ENCODE measurements at regions not wholly inside any gene's neighbourhood (a gene's known extent, or its start where the extent isn't known, plus 50 kb on each side); places are given as distances from the start of the nearest gene placed in this dataset.
"Not testable (repeated sequence)": the region's sequence is repeated elsewhere in the genome, so short reads cannot be mapped to it uniquely, and the experiment has no call there.

GRCh38 chrX:54641530-54641929, 111.5 kb downstream of the GNL3L start:
- Histone ChIP-seq H3K36me3 (ENCODE audit: control insufficient read depth, low read length) (no peaks in the 10 kb centered on the region), H3K27ac (ENCODE audit: low read depth, low read length) (no peak overlapping the region), H3K27me3 (ENCODE audit: control insufficient read depth, low read length) (no peaks in the 10 kb centered on the region), H3K9me2 (replicated peaks; ENCODE audit: control insufficient read depth, low read length) (no peaks in the 10 kb centered on the region), H3K4me2 (ENCODE audit: low read length) (no peak overlapping the region), H3F3A (ENCODE audit: control insufficient read depth, insufficient read depth) (no peaks in the 10 kb centered on the region), H3K9me3 (ENCODE audit: control insufficient read depth, insufficient read depth, low read length) (no peaks in the 10 kb centered on the region), H3K79me2 (ENCODE audit: control insufficient read depth, low read length) (no peaks in the 10 kb centered on the region), H4K20me1 (ENCODE audit: control insufficient read depth, insufficient read depth, low read depth, low read length) (no peaks in the 10 kb centered on the region), H3K4me3 (ENCODE audit: low read length) (no peak overlapping the region), H3K4me1 (ENCODE audit: control insufficient read depth, low read length) (peaks cover 12% of the 10 kb centered on the region)
- no peak for TF ChIP-seq CTCF (IDR thresholded peaks at IDR 0.05; ENCODE audit: low read depth, low read length, poor library complexity, severe bottlenecking)
- TF ChIP-seq EZH2phosphoT487 (IDR thresholded peaks at IDR 0.05; ENCODE audit: borderline replicate concordance, low read length) = no peak

GRCh38 chrX:54647607-54648006, 117.6 kb downstream of the GNL3L start:
- not testable (repeated sequence) for H3K79me2 ChIP-seq (ENCODE audit: control insufficient read depth, low read length); H3K4me3 ChIP-seq (ENCODE audit: low read length); H3K36me3 ChIP-seq (ENCODE audit: control insufficient read depth, low read length); H3K9me2 ChIP-seq (replicated peaks; ENCODE audit: control insufficient read depth, low read length); H4K20me1 ChIP-seq (ENCODE audit: control insufficient read depth, insufficient read depth, low read depth, low read length); H3F3A ChIP-seq (ENCODE audit: control insufficient read depth, insufficient read depth); H3K4me1 ChIP-seq (ENCODE audit: control insufficient read depth, low read length); H3K27me3 ChIP-seq (ENCODE audit: control insufficient read depth, low read length); H3K9me3 ChIP-seq (ENCODE audit: control insufficient read depth, insufficient read depth, low read length); H3K4me2 ChIP-seq (ENCODE audit: low read length); H3K27ac ChIP-seq (ENCODE audit: low read depth, low read length)

GRCh38 chrX:54659547-54659946, 129.5 kb downstream of the GNL3L start:
- no peaks in the 10 kb centered on the region for H3K9me3 ChIP-seq (ENCODE audit: control insufficient read depth, insufficient read depth, low read length)
- no peaks in the 10 kb centered on the region for H4K20me1 ChIP-seq (ENCODE audit: control insufficient read depth, insufficient read depth, low read depth, low read length)
- no peaks in the 10 kb centered on the region for H3K9me2 ChIP-seq (replicated peaks; ENCODE audit: control insufficient read depth, low read length)
- H3K4me1 ChIP-seq (ENCODE audit: control insufficient read depth, low read length) = no peaks in the 10 kb centered on the region
- H3K27me3 ChIP-seq (ENCODE audit: control insufficient read depth, low read length) = no peaks in the 10 kb centered on the region
- H3K79me2 ChIP-seq (ENCODE audit: control insufficient read depth, low read length) = no peaks in the 10 kb centered on the region
- H3F3A ChIP-seq (ENCODE audit: control insufficient read depth, insufficient read depth) = no peaks in the 10 kb centered on the region
- no peaks in the 10 kb centered on the region for H3K36me3 ChIP-seq (ENCODE audit: control insufficient read depth, low read length)
- no peak overlapping the region for H3K4me3 ChIP-seq (ENCODE audit: low read length)
- TF ChIP-seq CTCF (IDR thresholded peaks at IDR 0.05; ENCODE audit: low read depth, low read length, poor library complexity, severe bottlenecking) (no peak), EZH2phosphoT487 (IDR thresholded peaks at IDR 0.05; ENCODE audit: borderline replicate concordance, low read length) (no peak)
- no peak overlapping the region for H3K4me2 ChIP-seq (ENCODE audit: low read length)
- no peak overlapping the region for H3K27ac ChIP-seq (ENCODE audit: low read depth, low read length)

GRCh38 chrX:54675762-54676161, 122.3 kb downstream of the ITIH6 start:
- TF ChIP-seq CTCF (IDR thresholded peaks at IDR 0.05; ENCODE audit: low read depth, low read length, poor library complexity, severe bottlenecking) = no peak
- no peak for TF ChIP-seq EZH2phosphoT487 (IDR thresholded peaks at IDR 0.05; ENCODE audit: borderline replicate concordance, low read length)
- no peaks in the 10 kb centered on the region for H3K36me3 ChIP-seq (ENCODE audit: control insufficient read depth, low read length)
- no peaks in the 10 kb centered on the region for H3K9me3 ChIP-seq (ENCODE audit: control insufficient read depth, insufficient read depth, low read length)
- no peaks in the 10 kb centered on the region for H3K79me2 ChIP-seq (ENCODE audit: control insufficient read depth, low read length)
- no peak overlapping the region for H3K4me3 ChIP-seq (ENCODE audit: low read length)
- no peak overlapping the region for H3K27ac ChIP-seq (ENCODE audit: low read depth, low read length)
- no peak overlapping the region for H3K4me2 ChIP-seq (ENCODE audit: low read length)
- no peaks in the 10 kb centered on the region for H4K20me1 ChIP-seq (ENCODE audit: control insufficient read depth, insufficient read depth, low read depth, low read length)
- H3K9me2 ChIP-seq (replicated peaks; ENCODE audit: control insufficient read depth, low read length) = no peaks in the 10 kb centered on the region
- H3F3A ChIP-seq (ENCODE audit: control insufficient read depth, insufficient read depth) = no peaks in the 10 kb centered on the region
- H3K27me3 ChIP-seq (ENCODE audit: control insufficient read depth, low read length) = no peaks in the 10 kb centered on the region
- H3K4me1 ChIP-seq (ENCODE audit: control insufficient read depth, low read length) = no peaks in the 10 kb centered on the region
